ENCODE measurements at regions not wholly inside any gene's neighbourhood (a gene's known extent, or its start where the extent isn't known, plus 50 kb on each side); places are given as distances from the start of the nearest gene placed in this dataset.

GRCh38 chrX:139039041-139039440, 327.5 kb upstream of the FGF13 start:
- TF ChIP-seq CTCF (IDR thresholded peaks at IDR 0.05) (no peak), POLR2A (IDR thresholded peaks at IDR 0.05) (no peak), EP300 (IDR thresholded peaks at IDR 0.05; ENCODE audit: low read depth) (no peak)

Data from transverse colon (tissue), 3 donors.